ENCODE measurements at regions not wholly inside any gene's neighbourhood (a gene's known extent, or its start where the extent isn't known, plus 50 kb on each side); places are given as distances from the start of the nearest gene placed in this dataset.

- no peak overlapping the region for H3K9ac ChIP-seq (ENCODE audit: low read length)
- H3K4me3 ChIP-seq (ENCODE audit: low read length) = no peak overlapping the region
- H3K79me2 ChIP-seq (ENCODE audit: low read length) = no peaks in the 10 kb centered on the region
- no peaks in the 10 kb centered on the region for H4K20me1 ChIP-seq (ENCODE audit: low read length)
- no peaks in the 10 kb centered on the region for H3K27me3 ChIP-seq (ENCODE audit: low read length)
- no peaks in the 10 kb centered on the region for H3K36me3 ChIP-seq (ENCODE audit: low read depth, low read length)
- TF ChIP-seq EZH2phosphoT487 (IDR thresholded peaks at IDR 0.05; ENCODE audit: borderline replicate concordance, low read length) (no peak), EZH2 (IDR thresholded peaks at IDR 0.05; ENCODE audit: low read length, unreplicated experiment) (no peak), CTCF (conservative IDR thresholded peaks at IDR 0.05; ENCODE audit: low read depth, low read length) (no peak)
- H3K27ac ChIP-seq (ENCODE audit: low read length) = no peak overlapping the region
- no peak overlapping the region for H2AFZ ChIP-seq (ENCODE audit: low read length)
- no peaks in the 10 kb centered on the region for H3K9me3 ChIP-seq (ENCODE audit: low read length)
- ChIA-PET POLR2A (ENCODE audit: unreplicated experiment) (no interaction called here), CTCF (no interaction called here)
- H3F3A ChIP-seq (ENCODE audit: low read length, unreplicated experiment) = no peaks in the 10 kb centered on the region
- BruUV-seq (replicated peaks) = no TSS peak
- no peaks in the 10 kb centered on the region for H3K9me2 ChIP-seq (replicated peaks; ENCODE audit: low read length)
- no peak overlapping the region for H3K4me2 ChIP-seq (ENCODE audit: low read length)
- H3K4me1 ChIP-seq (ENCODE audit: insufficient read depth, low read length) = no peaks in the 10 kb centered on the region
- no peak for DNase-seq
- intact Hi-C loops (cut with micrococcal nuclease) = no loop called here
- no peak for ATAC-seq
Observed at GRCh38 chr5:2242539-2242938, 359.8 kb upstream of the IRX4 start.

- TF ChIP-seq EZH2phosphoT487 (IDR thresholded peaks at IDR 0.05; ENCODE audit: borderline replicate concordance, low read length) (no peak), CTCF (conservative IDR thresholded peaks at IDR 0.05; ENCODE audit: low read depth, low read length) (no peak), EZH2 (IDR thresholded peaks at IDR 0.05; ENCODE audit: low read length, unreplicated experiment) (no peak)
- no peaks in the 10 kb centered on the region for H3K9me3 ChIP-seq (ENCODE audit: low read length)
- H2AFZ ChIP-seq (ENCODE audit: low read length) = no peak overlapping the region
- intact Hi-C loops (cut with micrococcal nuclease) = no loop called here
- H3K9ac ChIP-seq (ENCODE audit: low read length) = no peak overlapping the region
- BruUV-seq (replicated peaks) = no TSS peak
- POLR2A ChIA-PET (ENCODE audit: unreplicated experiment) = no interaction called here
- CTCF ChIA-PET = no interaction called here
- no peaks in the 10 kb centered on the region for H3K9me2 ChIP-seq (replicated peaks; ENCODE audit: low read length)
- no peaks in the 10 kb centered on the region for H3F3A ChIP-seq (ENCODE audit: low read length, unreplicated experiment)
- no peak overlapping the region for H3K4me2 ChIP-seq (ENCODE audit: low read length)
- no peak overlapping the region for H3K27ac ChIP-seq (ENCODE audit: low read length)
- DNase-seq (no peak), ATAC-seq (no peak)
- H3K4me3 ChIP-seq (ENCODE audit: low read length) = no peak overlapping the region
- no peaks in the 10 kb centered on the region for H4K20me1 ChIP-seq (ENCODE audit: low read length)
- H3K79me2 ChIP-seq (ENCODE audit: low read length) = no peaks in the 10 kb centered on the region
- no peaks in the 10 kb centered on the region for H3K36me3 ChIP-seq (ENCODE audit: low read depth, low read length)
- no peaks in the 10 kb centered on the region for H3K4me1 ChIP-seq (ENCODE audit: insufficient read depth, low read length)
- no peaks in the 10 kb centered on the region for H3K27me3 ChIP-seq (ENCODE audit: low read length)
Observed at GRCh38 chr5:2241842-2242241, 359.1 kb upstream of the IRX4 start.

GRCh38 chr5:2240118-2240904, 357.6 kb upstream of the IRX4 start:
- Histone ChIP-seq H3K27me3 (ENCODE audit: low read length) (no peaks in the 10 kb centered on the region), H3K4me2 (ENCODE audit: low read length) (no peak overlapping the region), H4K20me1 (ENCODE audit: low read length) (no peaks in the 10 kb centered on the region), H3K9me3 (ENCODE audit: low read length) (no peaks in the 10 kb centered on the region; the same call in 1 of the 2 replicates), H3K27ac (ENCODE audit: low read length) (no peak overlapping the region), H2AFZ (ENCODE audit: low read length) (no peak overlapping the region), H3K36me3 (ENCODE audit: low read depth, low read length) (no peaks in the 10 kb centered on the region), H3F3A (ENCODE audit: low read length, unreplicated experiment) (no peaks in the 10 kb centered on the region), H3K79me2 (ENCODE audit: low read length) (no peaks in the 10 kb centered on the region), H3K9ac (ENCODE audit: low read length) (no peak overlapping the region), H3K4me1 (ENCODE audit: insufficient read depth, low read length) (no peaks in the 10 kb centered on the region), H3K9me2 (replicated peaks; ENCODE audit: low read length) (no peaks in the 10 kb centered on the region), H3K4me3 (ENCODE audit: low read length) (no peak overlapping the region)
- POLR2A ChIA-PET (ENCODE audit: unreplicated experiment) = no interaction called here
- intact Hi-C loops (cut with micrococcal nuclease) = no loop called here
- DNase-seq = no peak
- no peak for ATAC-seq
- TF ChIP-seq EZH2phosphoT487 (IDR thresholded peaks at IDR 0.05; ENCODE audit: borderline replicate concordance, low read length) = no peak
- no peak for TF ChIP-seq EZH2 (IDR thresholded peaks at IDR 0.05; ENCODE audit: low read length, unreplicated experiment)
- TF ChIP-seq CTCF (conservative IDR thresholded peaks at IDR 0.05; ENCODE audit: low read depth, low read length) = no peak
- CTCF ChIA-PET = no interaction called here
- no TSS peak for BruUV-seq (replicated peaks)
